ENCODE measurements at regions not wholly inside any gene's neighbourhood (a gene's known extent, or its start where the extent isn't known, plus 50 kb on each side); places are given as distances from the start of the nearest gene placed in this dataset.

DNA sequence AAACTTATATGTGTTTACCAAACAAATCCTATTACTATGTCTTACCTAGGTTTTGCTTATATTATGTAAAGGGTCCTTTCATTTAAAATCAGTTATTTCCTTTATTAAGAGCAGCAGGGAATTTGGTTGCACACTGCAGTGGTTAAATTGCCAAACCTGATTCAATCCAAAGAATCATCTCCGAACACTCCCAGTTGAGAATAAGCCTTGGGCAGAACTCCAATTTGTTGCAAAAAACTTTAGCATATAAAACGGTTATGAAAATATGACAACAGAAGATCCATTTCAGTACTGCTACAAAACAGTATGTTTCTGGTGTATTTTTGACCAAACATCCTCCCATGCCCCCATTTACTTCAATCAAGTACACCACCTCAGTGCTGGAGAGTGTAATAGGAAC, 587.0 kb upstream of the GRAMD2B start:
- TF ChIP-seq, protein P1, sequence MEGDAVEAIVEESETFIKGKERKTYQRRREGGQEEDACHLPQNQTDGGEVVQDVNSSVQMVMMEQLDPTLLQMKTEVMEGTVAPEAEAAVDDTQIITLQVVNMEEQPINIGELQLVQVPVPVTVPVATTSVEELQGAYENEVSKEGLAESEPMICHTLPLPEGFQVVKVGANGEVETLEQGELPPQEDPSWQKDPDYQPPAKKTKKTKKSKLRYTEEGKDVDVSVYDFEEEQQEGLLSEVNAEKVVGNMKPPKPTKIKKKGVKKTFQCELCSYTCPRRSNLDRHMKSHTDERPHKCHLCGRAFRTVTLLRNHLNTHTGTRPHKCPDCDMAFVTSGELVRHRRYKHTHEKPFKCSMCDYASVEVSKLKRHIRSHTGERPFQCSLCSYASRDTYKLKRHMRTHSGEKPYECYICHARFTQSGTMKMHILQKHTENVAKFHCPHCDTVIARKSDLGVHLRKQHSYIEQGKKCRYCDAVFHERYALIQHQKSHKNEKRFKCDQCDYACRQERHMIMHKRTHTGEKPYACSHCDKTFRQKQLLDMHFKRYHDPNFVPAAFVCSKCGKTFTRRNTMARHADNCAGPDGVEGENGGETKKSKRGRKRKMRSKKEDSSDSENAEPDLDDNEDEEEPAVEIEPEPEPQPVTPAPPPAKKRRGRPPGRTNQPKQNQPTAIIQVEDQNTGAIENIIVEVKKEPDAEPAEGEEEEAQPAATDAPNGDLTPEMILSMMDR (IDR thresholded peaks at IDR 0.05) = no peak
- no peak for TF ChIP-seq POLR2A (IDR thresholded peaks at IDR 0.05)
